SK-N-SH (cell line): ENCODE measurements at regions not wholly inside any gene's neighbourhood (a gene's known extent, or its start where the extent isn't known, plus 50 kb on each side); places are given as distances from the start of the nearest gene placed in this dataset.

ENCODE experiments used
- CTCF ChIA-PET: fragments of 300-600, 350-600 bp; formaldehyde crosslinking; extraction: SDS; loops from one replicate; lab custom pipeline; 2021; lab: Yijun Ruan, JAX
- POLR2A ChIA-PET: fragments of 350-600 bp; sonication (Branson Sonifier 250); formaldehyde crosslinking; extraction: SDS; loops from one replicate; lab custom pipeline; 2020; ENCODE audit warnings: antibody characterized with exemption, inconsistent platforms; lab: Yijun Ruan, JAX
- DNase-seq: peaks from one replicate; pipeline ENCODE4 v3.0.0; 2012
- H2AFZ ChIP-seq: fragments of 200-600 bp; sonication (generic); 2 replicates; pipeline ENCODE4 v1.8.1; 2016; ENCODE audit warnings: antibody characterized with exemption, mild to moderate bottlenecking, low read depth
- H3F3A ChIP-seq: fragments of 200-600 bp; sonication (generic); replicated peaks from 2 replicates; pipeline ENCODE3; 2016; ENCODE audit warnings: antibody characterized with exemption, mild to moderate bottlenecking; ENCODE audit not compliant: insufficient read depth
- H3K27ac ChIP-seq, 2 experiments: fragments of 200-500 bp in 1 of 2; fragments of 200-600 bp in 1 of 2; sonication (Bioruptor generic) in 1 of 2; sonication (generic), shearing (Covaris generic) in 1 of 2; 2 replicates each; pipeline versions ENCODE4 v1.5.1 to v1.6.1; 2014 to 2016; ENCODE audit warnings: low read depth in 2 of 2, inconsistent platforms in 1 of 2, low read length in 1 of 2, mild to moderate bottlenecking in 1 of 2, mixed read lengths in 1 of 2
- H3K27me3 ChIP-seq: fragments of 200-600 bp; sonication (generic), shearing (Covaris generic); 2 replicates; pipeline ENCODE4 v1.6.1; 2016; ENCODE audit warnings: mixed run types; ENCODE audit not compliant: insufficient read depth
- H3K36me3 ChIP-seq, 2 experiments: fragments of 200-500 bp in 1 of 2; fragments of 200-600 bp in 1 of 2; sonication (Bioruptor generic) in 1 of 2; sonication (generic) in 1 of 2; replicated peaks in 1 of 2; 2 replicates each; pipeline versions ENCODE3 to v1.5.1; 2014 to 2016; ENCODE audit warnings: low read length in 1 of 2, mild to moderate bottlenecking in 1 of 2; ENCODE audit not compliant: insufficient read depth in 2 of 2, control insufficient read depth in 1 of 2
- H3K4me1 ChIP-seq, 2 experiments: fragments of 200-500 bp in 1 of 2; fragments of 200-600 bp in 1 of 2; sonication (Bioruptor generic) in 1 of 2; sonication (generic), shearing (Covaris generic) in 1 of 2; 2 replicates each; pipeline versions ENCODE4 v1.5.1 to v1.6.1; 2014 to 2016; ENCODE audit warnings: low read depth in 1 of 2, low read length in 1 of 2, mixed run types in 1 of 2; ENCODE audit not compliant: insufficient read depth in 2 of 2, control insufficient read depth in 1 of 2
- H3K4me2 ChIP-seq: fragments of 200-600 bp; sonication (generic), shearing (Covaris generic); 2 replicates; pipeline ENCODE4 v1.6.1; 2017; ENCODE audit warnings: mixed run types
- H3K4me3 ChIP-seq, 2 experiments: fragments of 200-500 bp in 1 of 2; fragments of 200-600 bp in 1 of 2; sonication (Bioruptor generic) in 1 of 2; sonication (generic), shearing (Covaris generic) in 1 of 2; 2 replicates each; pipeline versions ENCODE4 v1.5.1 to v1.8.1; 2014 to 2016; ENCODE audit warnings: low read depth in 2 of 2, inconsistent platforms in 1 of 2, low read length in 1 of 2, mild to moderate bottlenecking in 1 of 2, mixed read lengths in 1 of 2, moderate library complexity in 1 of 2
- H3K79me2 ChIP-seq: fragments of 200-600 bp; sonication (generic); 2 replicates; pipeline ENCODE4 v1.8.1; 2017; ENCODE audit warnings: mild to moderate bottlenecking; ENCODE audit not compliant: insufficient read depth
- H3K9ac ChIP-seq: fragments of 200-600 bp; sonication (generic); 2 replicates; pipeline ENCODE4 v1.6.1; 2017; ENCODE audit warnings: mixed run types
- H3K9me2 ChIP-seq: fragments of 200-600 bp; sonication (generic); 2 replicates; pipeline ENCODE4 v1.6.1; 2017; ENCODE audit warnings: mixed run types
- H3K9me3 ChIP-seq: fragments of 200-600 bp; sonication (generic); 2 replicates; pipeline ENCODE4 v1.6.1; 2017; ENCODE audit warnings: mixed run types, mild to moderate bottlenecking, moderate library complexity
- H4K20me1 ChIP-seq: fragments of 200-600 bp; sonication (generic); 2 replicates; pipeline ENCODE4 v1.6.1; 2017; ENCODE audit warnings: mild to moderate bottlenecking, mixed run types; ENCODE audit not compliant: insufficient read depth
- ELF1 ChIP-seq: IDR thresholded peaks from 2 replicates; pipeline ENCODE4 v1.4.0; 2012
- EP300 ChIP-seq, 2 experiments: IDR thresholded peaks; 2 replicates each; pipeline versions ENCODE4 v1.4.0 to v1.6.1; 2012; ENCODE audit warnings: borderline replicate concordance in 1 of 2, low read depth in 1 of 2, low read length in 1 of 2
- EZH2phosphoT487 ChIP-seq: fragments of 200-600 bp; sonication (generic); IDR thresholded peaks from 2 replicates; pipeline ENCODE4 v1.6.1; 2017; ENCODE audit warnings: low read depth, mixed run types, mild to moderate bottlenecking, antibody characterized with exemption, moderate library complexity, borderline replicate concordance
- GATA2 ChIP-seq: sonication (generic); formaldehyde crosslinking; IDR thresholded peaks from 2 replicates; pipeline ENCODE4 v1.5.0; 2020; ENCODE audit warnings: mild to moderate bottlenecking, missing genetic modification reagents
- JUND ChIP-seq: IDR thresholded peaks from 2 replicates; pipeline ENCODE4 v1.4.0; 2012
- MAX ChIP-seq: IDR thresholded peaks from 2 replicates; pipeline ENCODE4 v1.4.0; 2012; ENCODE audit warnings: low read depth
- MXI1 ChIP-seq: IDR thresholded peaks from 2 replicates; pipeline ENCODE4 v1.6.1; 2012; ENCODE audit warnings: mild to moderate bottlenecking, low read depth, low read length, improper control_type of control experiment
- RCOR1 ChIP-seq: fragments of 150-350 bp; IDR thresholded peaks from 2 replicates; pipeline ENCODE4 v1.6.1; 2017; ENCODE audit warnings: antibody characterized with exemption, low read length
- RFX5 ChIP-seq: IDR thresholded peaks from 2 replicates; pipeline ENCODE4 v1.6.1; 2012; ENCODE audit warnings: mild to moderate bottlenecking, improper control_type of control experiment, low read length
- SMC3 ChIP-seq: IDR thresholded peaks from 2 replicates; pipeline ENCODE4 v1.6.1; 2012; ENCODE audit warnings: low read depth, low read length, improper control_type of control experiment
- TAF1 ChIP-seq: IDR thresholded peaks from 2 replicates; pipeline ENCODE4 v1.6.1; 2012; ENCODE audit warnings: low read depth, mild to moderate bottlenecking, low read length, moderate library complexity, borderline replicate concordance
- TCF12 ChIP-seq: IDR thresholded peaks from 2 replicates; pipeline ENCODE4 v1.4.0; 2012
- TEAD4 ChIP-seq: IDR thresholded peaks from 2 replicates; pipeline ENCODE4 v1.4.0; 2012; ENCODE audit warnings: mild to moderate bottlenecking, borderline replicate concordance; ENCODE audit not compliant: insufficient read depth
- ZBTB33 ChIP-seq: IDR thresholded peaks from 2 replicates; pipeline ENCODE4 v1.4.0; 2012; ENCODE audit warnings: low read depth, borderline replicate concordance
- WGBS: methylation state at CpG from one replicate; pipeline ENCODE4 v1.1.6; 2017; ENCODE audit warnings: low lambda C conversion rate; 5-methylcytosine and 5-hydroxymethylcytosine counted together

- no peaks in the 10 kb centered on the region for H3K79me2 ChIP-seq
- ChIA-PET CTCF (no interaction called here), POLR2A (no interaction called here)
- no peaks in the 10 kb centered on the region for H3K36me3 ChIP-seq
- DNase-seq: no peak
- TF ChIP-seq TCF12 (no peak), MXI1 (no peak), JUND (no peak), ZBTB33 (no peak), GATA2 (CRISPR knock-in tag) (no peak), RFX5 (no peak), TAF1 (no peak), EP300 (IDR thresholded peaks at IDR 0.05; ENCODE audit: borderline replicate concordance in 1 of 2, low read depth in 1 of 2, low read length in 1 of 2) (no peak), SMC3 (no peak), ELF1 (no peak), MAX (no peak), TEAD4 (no peak), RCOR1 (no peak), EZH2phosphoT487 (no peak)
- H3K27ac ChIP-seq: no peak overlapping the region
- 72% methylated on average over 2 of the region's 2 CpGs for WGBS
- no peaks in the 10 kb centered on the region for H4K20me1 ChIP-seq
- no peak overlapping the region for H3K9ac ChIP-seq
- no peaks in the 10 kb centered on the region for H3K9me2 ChIP-seq
- H3K9me3 ChIP-seq: no peaks in the 10 kb centered on the region
- H3K4me1 ChIP-seq: no peaks in the 10 kb centered on the region; a peak in 1 of 4 replicates
- H3F3A ChIP-seq: no peaks in the 10 kb centered on the region
- no peaks in the 10 kb centered on the region for H3K27me3 ChIP-seq
- H3K4me2 ChIP-seq: no peak overlapping the region
- no peak overlapping the region for H2AFZ ChIP-seq
- H3K4me3 ChIP-seq: no peak overlapping the region
Measured at GRCh38 chr4:127000846-127001245, 631.9 kb upstream of the INTU start.

GRCh38 chr4:127001933-127002332, 630.8 kb upstream of the INTU start:
- Histone ChIP-seq H4K20me1 (no peaks in the 10 kb centered on the region), H3F3A (no peaks in the 10 kb centered on the region), H3K4me3 (no peak overlapping the region), H3K9me2 (no peaks in the 10 kb centered on the region), H3K9ac (no peak overlapping the region), H3K4me2 (no peak overlapping the region), H3K36me3 (no peaks in the 10 kb centered on the region), H2AFZ (no peak overlapping the region), H3K27ac (no peak overlapping the region), H3K79me2 (no peaks in the 10 kb centered on the region), H3K9me3 (no peaks in the 10 kb centered on the region), H3K4me1 (no peaks in the 10 kb centered on the region; a peak in 1 of 4 replicates), H3K27me3 (no peaks in the 10 kb centered on the region)
- ChIA-PET CTCF (no interaction called here), POLR2A (no interaction called here)
- WGBS: 25% methylated on average over 2 of the region's 2 CpGs
- no peak for DNase-seq
- no peak for TF ChIP-seq EZH2phosphoT487
